IMR-90 (cell line): ENCODE measurements at regions not wholly inside any gene's neighbourhood (a gene's known extent, or its start where the extent isn't known, plus 50 kb on each side); places are given as distances from the start of the nearest gene placed in this dataset.

Experiments
- ATAC-seq: fragments of 200-7000 bp; cut with Tn5 transposase; 2 replicates; pipeline ENCODE4 v1.9.1; 2020; ENCODE audit warnings: low read depth, mild to moderate bottlenecking, moderate library complexity
- BruUV-seq: library from RNA; stranded (reverse); fragments of 400-500 nt; replicated peaks from 2 replicates; lab custom pipeline; 2021; lab: Mats Ljungman, UMichigan
- CTCF ChIA-PET: fragments of 300-600 bp; formaldehyde crosslinking; extraction: SDS; loops from one replicate; lab custom pipeline; 2021; ENCODE audit warnings: antibody characterized with exemption; lab: Yijun Ruan, JAX
- POLR2A ChIA-PET: fragments of 300-600 bp; sonication (Branson Sonifier 250); formaldehyde crosslinking; loops from one replicate; lab custom pipeline; 2022; ENCODE audit warnings: antibody characterized with exemption; ENCODE audit not compliant: unreplicated experiment; lab: Charles Lee
- DNase-seq: peaks from one replicate; pipeline ENCODE4 v3.0.0; 2013
- H2AFZ ChIP-seq: replicated peaks from 2 replicates; pipeline ENCODE3; 2013; ENCODE audit warnings: low read length, mild to moderate bottlenecking; ENCODE audit not compliant: poor library complexity
- H2AK5ac ChIP-seq: 2 replicates; pipeline ENCODE4 v1.6.1; 2013; ENCODE audit warnings: low read depth, low read length, inconsistent platforms
- H2AK9ac ChIP-seq: replicated peaks from 2 replicates; pipeline ENCODE3; 2013; ENCODE audit warnings: mild to moderate bottlenecking, low read depth, low read length, moderate library complexity; ENCODE audit not compliant: poor library complexity
- H2BK120ac ChIP-seq: 2 replicates; pipeline ENCODE4 v1.6.1; 2013; ENCODE audit warnings: low read depth, low read length, inconsistent platforms
- H2BK15ac ChIP-seq: 3 replicates; pipeline ENCODE4 v1.6.1; 2013; ENCODE audit warnings: low read depth, low read length, inconsistent platforms
- H2BK20ac ChIP-seq: 2 replicates; pipeline ENCODE4 v1.6.1; 2013; ENCODE audit warnings: low read depth, mild to moderate bottlenecking, inconsistent platforms, low read length, moderate library complexity
- H2BK5ac ChIP-seq: 2 replicates; pipeline ENCODE4 v1.6.1; 2013; ENCODE audit warnings: mild to moderate bottlenecking, low read depth, low read length, inconsistent platforms; ENCODE audit not compliant: poor library complexity, severe bottlenecking
- H3K14ac ChIP-seq: replicated peaks from 2 replicates; pipeline ENCODE4 v1.6.1; 2013; ENCODE audit warnings: low read depth, low read length, inconsistent platforms
- H3K18ac ChIP-seq: 2 replicates; pipeline ENCODE4 v1.6.1; 2013; ENCODE audit warnings: low read depth, low read length, control low read depth
- H3K23ac ChIP-seq: 2 replicates; pipeline ENCODE4 v1.6.1; 2013; ENCODE audit warnings: low read depth, low read length, inconsistent platforms
- H3K27ac ChIP-seq: 2 replicates; pipeline ENCODE4 v1.5.1; 2013; ENCODE audit warnings: mild to moderate bottlenecking, control low read depth, low read length; ENCODE audit not compliant: insufficient read depth
- H3K27me3 ChIP-seq: 2 replicates; pipeline ENCODE4 v1.6.1; 2013; ENCODE audit warnings: low read length; ENCODE audit not compliant: control insufficient read depth, insufficient read depth
- H3K36me3 ChIP-seq: 2 replicates; pipeline ENCODE4 v1.6.1; 2013; ENCODE audit warnings: low read length, mixed read lengths; ENCODE audit not compliant: control insufficient read depth, insufficient read depth
- H3K4ac ChIP-seq: 2 replicates; pipeline ENCODE4 v1.6.1; 2013; ENCODE audit warnings: low read depth, low read length, inconsistent platforms
- H3K4me1 ChIP-seq: 2 replicates; pipeline ENCODE4 v1.6.1; 2013; ENCODE audit warnings: low read length, mixed read lengths; ENCODE audit not compliant: control insufficient read depth, insufficient read depth
- H3K4me2 ChIP-seq: 2 replicates; pipeline ENCODE4 v1.6.1; 2013; ENCODE audit warnings: low read depth, mild to moderate bottlenecking, control low read depth, low read length, moderate library complexity
- H3K4me3 ChIP-seq: 2 replicates; pipeline ENCODE4 v1.5.1; 2013; ENCODE audit warnings: low read depth, mild to moderate bottlenecking, control low read depth, low read length, moderate library complexity; ENCODE audit not compliant: insufficient read depth
- H3K56ac ChIP-seq: 2 replicates; pipeline ENCODE4 v1.6.1; 2013; ENCODE audit warnings: low read length, inconsistent platforms; ENCODE audit not compliant: insufficient read depth; ENCODE audit errors: extremely low read depth
- H3K79me1 ChIP-seq, 2 experiments: 2 replicates each; pipeline ENCODE4 v1.6.1; 2013; ENCODE audit warnings: low read length in 2 of 2, inconsistent platforms in 1 of 2, low read depth in 1 of 2
- H3K9ac ChIP-seq: 2 replicates; pipeline ENCODE4 v1.6.1; 2013; ENCODE audit warnings: low read depth, low read length, control low read depth
- H3K9me1 ChIP-seq: 2 replicates; pipeline ENCODE4 v1.6.1; 2013; ENCODE audit warnings: low read length, inconsistent platforms; ENCODE audit not compliant: insufficient read depth
- H3K9me3 ChIP-seq: 2 replicates; pipeline ENCODE4 v1.6.1; 2013; ENCODE audit warnings: low read length; ENCODE audit not compliant: control insufficient read depth, insufficient read depth
- H4K20me1 ChIP-seq: 2 replicates; pipeline ENCODE4 v1.6.1; 2013; ENCODE audit warnings: low read length, inconsistent platforms; ENCODE audit not compliant: insufficient read depth
- H4K5ac ChIP-seq: 2 replicates; pipeline ENCODE4 v1.6.1; 2013; ENCODE audit warnings: mild to moderate bottlenecking, low read depth, low read length, control low read depth
- H4K8ac ChIP-seq, 2 experiments: 2 replicates each; pipeline ENCODE4 v1.6.1; 2013; ENCODE audit warnings: low read depth in 2 of 2, low read length in 2 of 2, control low read depth in 1 of 2, inconsistent platforms in 1 of 2
- H4K91ac ChIP-seq: 2 replicates; pipeline ENCODE4 v1.6.1; 2013; ENCODE audit warnings: low read depth, low read length, inconsistent platforms; ENCODE audit not compliant: insufficient read depth
- BHLHE40 ChIP-seq: fragments of 150-350 bp; IDR thresholded peaks from 2 replicates; pipeline ENCODE4 v1.6.1; 2016; ENCODE audit warnings: mild to moderate bottlenecking, low read depth, low read length
- CEBPB ChIP-seq: IDR thresholded peaks from 2 replicates; pipeline ENCODE4 v1.6.1; 2012; ENCODE audit warnings: low read depth, low read length, improper control_type of control experiment
- CHD1 ChIP-seq: IDR thresholded peaks from 2 replicates; pipeline ENCODE4 v1.6.1; 2012; ENCODE audit warnings: low read depth, low read length, improper control_type of control experiment
- CTCF ChIP-seq: conservative IDR thresholded peaks from 2 replicates; pipeline ENCODE4 v1.5.1; 2012; ENCODE audit warnings: mild to moderate bottlenecking, low read depth, low read length, improper control_type of control experiment
- FOS ChIP-seq: fragments of 150-350 bp; IDR thresholded peaks from 2 replicates; pipeline ENCODE4 v1.6.1; 2016; ENCODE audit warnings: low read depth, low read length
- MAFK ChIP-seq: IDR thresholded peaks from 2 replicates; pipeline ENCODE4 v1.6.1; 2012; ENCODE audit warnings: low read depth, low read length, improper control_type of control experiment
- MAZ ChIP-seq: IDR thresholded peaks from 2 replicates; pipeline ENCODE4 v1.6.1; 2012; ENCODE audit warnings: low read depth, mild to moderate bottlenecking, low read length, improper control_type of control experiment, moderate library complexity, borderline replicate concordance
- MXI1 ChIP-seq: IDR thresholded peaks from 2 replicates; pipeline ENCODE4 v1.6.1; 2012; ENCODE audit warnings: low read depth, mild to moderate bottlenecking, low read length, moderate library complexity, borderline replicate concordance
- NFE2L2 ChIP-seq: fragments of 150-350 bp; IDR thresholded peaks from 2 replicates; pipeline ENCODE4 v1.6.1; 2016; ENCODE audit warnings: low read depth, mild to moderate bottlenecking, low read length
- POLR2A ChIP-seq: IDR thresholded peaks from 2 replicates; pipeline ENCODE4 v1.6.1; 2012; ENCODE audit warnings: mild to moderate bottlenecking, low read depth, low read length
- RAD21 ChIP-seq: IDR thresholded peaks from 2 replicates; pipeline ENCODE4 v1.6.1; 2012; ENCODE audit warnings: low read length, improper control_type of control experiment
- RCOR1 ChIP-seq: IDR thresholded peaks from 2 replicates; pipeline ENCODE4 v1.6.1; 2012; ENCODE audit warnings: mild to moderate bottlenecking, low read length, improper control_type of control experiment; ENCODE audit not compliant: insufficient replicate concordance
- RFX5 ChIP-seq: IDR thresholded peaks from 2 replicates; pipeline ENCODE4 v1.8.0; 2012; ENCODE audit warnings: low read depth, mild to moderate bottlenecking, low read length, moderate library complexity
- SMC3 ChIP-seq: fragments of 150-350 bp; IDR thresholded peaks from 2 replicates; pipeline ENCODE4 v1.6.1; 2016; ENCODE audit warnings: low read depth, mild to moderate bottlenecking, antibody characterized with exemption, low read length, moderate library complexity
- WGBS, 2 experiments: methylation state at CpG; one replicate each; pipeline versions ENCODE4 v1.1.5 to v1.1.7; 2013; ENCODE audit warnings: missing lambda C conversion rate in 2 of 2; ENCODE audit not compliant: insufficient read length in 1 of 2; ENCODE audit errors: extremely low coverage in 2 of 2; 5-methylcytosine and 5-hydroxymethylcytosine counted together
- dilution Hi-C: fragments of 300-500 bp; cut with HindIII; formaldehyde crosslinking; loops from one replicate; pipeline ENCODE4 v1.14.3; 2018; ENCODE audit warnings: low sequenced_read_pairs; ENCODE audit not compliant: unreplicated experiment
- in situ Hi-C: fragments of 300-500 bp; cut with MboI; formaldehyde crosslinking; loops from 3 replicates; pipeline ENCODE4 v1.14.3; 2019; ENCODE audit warnings: low sequenced_read_pairs, inconsistent platforms, mixed read lengths
- intact Hi-C: fragments of 100-400 bp; cut with micrococcal nuclease; formaldehyde crosslinking; loops from 2 replicates; pipeline ENCODE4 v1.10.0; 2022
- TF ChIP-seq, protein P1 (sequence below): fragments of 150-350 bp; IDR thresholded peaks from 2 replicates; pipeline ENCODE4 v1.6.1; 2016; ENCODE audit warnings: low read depth, mild to moderate bottlenecking, low read length, moderate library complexity, borderline replicate concordance
- TF ChIP-seq, protein P2 (sequence below): fragments of 150-350 bp; IDR thresholded peaks from 2 replicates; pipeline ENCODE4 v1.6.1; 2017; ENCODE audit warnings: mild to moderate bottlenecking, antibody characterized with exemption, low read length, low read depth

GRCh38 chr3:28856796-28857195, 424.1 kb upstream of the RBMS3 start:
- Histone ChIP-seq H3K9me3 (no peaks in the 10 kb centered on the region), H3K36me3 (no peaks in the 10 kb centered on the region), H3K9ac (no peak overlapping the region), H2BK20ac (no peak overlapping the region), H2BK5ac (no peak overlapping the region), H4K5ac (no peak overlapping the region), H3K27me3 (no peaks in the 10 kb centered on the region; the same call in 1 of the 2 replicates), H2AFZ (no peak overlapping the region), H4K91ac (no peak overlapping the region), H3K4ac (no peak overlapping the region), H2AK9ac (no peak overlapping the region), H2AK5ac (no peak overlapping the region), H3K14ac (no peak overlapping the region), H4K20me1 (no peaks in the 10 kb centered on the region), H3K27ac (no peak overlapping the region), H4K8ac (no peak overlapping the region), H3K23ac (no peak overlapping the region), H2BK15ac (no peak overlapping the region), H3K56ac (no peak overlapping the region), H2BK120ac (no peak overlapping the region), H3K4me3 (no peak overlapping the region), H3K9me1 (no peaks in the 10 kb centered on the region; the same call in 1 of the 2 replicates), H3K18ac (no peak overlapping the region), H3K4me1 (no peaks in the 10 kb centered on the region), H3K4me2 (no peak overlapping the region), H3K79me1 (no peaks in the 10 kb centered on the region)
- intact Hi-C loops = loop anchor here (10.0 kb wide), 1 partner anchor 908 kb away; no protein-coding TSS in a partner anchor
- BruUV-seq = no TSS peak
- WGBS, 2 experiments = 90% methylated on average over 2 of the region's 3 CpGs; no CpG with 5 or more reads in 1 of the 2 experiments
- dilution Hi-C loops = no loop called here
- ChIA-PET CTCF (no interaction called here), POLR2A (no interaction called here)
- no peak for ATAC-seq
- peak; percentile 22 for DNase-seq
- in situ Hi-C loops = no loop called here
- no peak for TF ChIP-seq FOS
- TF ChIP-seq NFE2L2 = no peak
- TF ChIP-seq MAFK = no peak
- TF ChIP-seq MAZ = no peak
- no peak for TF ChIP-seq MXI1
- TF ChIP-seq BHLHE40 = no peak
- no peak for TF ChIP-seq RAD21
- TF ChIP-seq, protein P1, sequence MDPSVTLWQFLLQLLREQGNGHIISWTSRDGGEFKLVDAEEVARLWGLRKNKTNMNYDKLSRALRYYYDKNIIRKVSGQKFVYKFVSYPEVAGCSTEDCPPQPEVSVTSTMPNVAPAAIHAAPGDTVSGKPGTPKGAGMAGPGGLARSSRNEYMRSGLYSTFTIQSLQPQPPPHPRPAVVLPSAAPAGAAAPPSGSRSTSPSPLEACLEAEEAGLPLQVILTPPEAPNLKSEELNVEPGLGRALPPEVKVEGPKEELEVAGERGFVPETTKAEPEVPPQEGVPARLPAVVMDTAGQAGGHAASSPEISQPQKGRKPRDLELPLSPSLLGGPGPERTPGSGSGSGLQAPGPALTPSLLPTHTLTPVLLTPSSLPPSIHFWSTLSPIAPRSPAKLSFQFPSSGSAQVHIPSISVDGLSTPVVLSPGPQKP = no peak
- TF ChIP-seq CEBPB = no peak
- no peak for TF ChIP-seq RFX5
- no peak for TF ChIP-seq CTCF
- TF ChIP-seq POLR2A = no peak
- TF ChIP-seq, protein P2, sequence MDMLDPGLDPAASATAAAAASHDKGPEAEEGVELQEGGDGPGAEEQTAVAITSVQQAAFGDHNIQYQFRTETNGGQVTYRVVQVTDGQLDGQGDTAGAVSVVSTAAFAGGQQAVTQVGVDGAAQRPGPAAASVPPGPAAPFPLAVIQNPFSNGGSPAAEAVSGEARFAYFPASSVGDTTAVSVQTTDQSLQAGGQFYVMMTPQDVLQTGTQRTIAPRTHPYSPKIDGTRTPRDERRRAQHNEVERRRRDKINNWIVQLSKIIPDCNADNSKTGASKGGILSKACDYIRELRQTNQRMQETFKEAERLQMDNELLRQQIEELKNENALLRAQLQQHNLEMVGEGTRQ = no peak
- TF ChIP-seq SMC3 = no peak
- TF ChIP-seq CHD1 = no peak
- no peak for TF ChIP-seq RCOR1
